ENCODE measurements at regions not wholly inside any gene's neighbourhood (a gene's known extent, or its start where the extent isn't known, plus 50 kb on each side); places are given as distances from the start of the nearest gene placed in this dataset.
"Not testable (repeated sequence)": the region's sequence is repeated elsewhere in the genome, so short reads cannot be mapped to it uniquely, and the experiment has no call there.

DNA sequence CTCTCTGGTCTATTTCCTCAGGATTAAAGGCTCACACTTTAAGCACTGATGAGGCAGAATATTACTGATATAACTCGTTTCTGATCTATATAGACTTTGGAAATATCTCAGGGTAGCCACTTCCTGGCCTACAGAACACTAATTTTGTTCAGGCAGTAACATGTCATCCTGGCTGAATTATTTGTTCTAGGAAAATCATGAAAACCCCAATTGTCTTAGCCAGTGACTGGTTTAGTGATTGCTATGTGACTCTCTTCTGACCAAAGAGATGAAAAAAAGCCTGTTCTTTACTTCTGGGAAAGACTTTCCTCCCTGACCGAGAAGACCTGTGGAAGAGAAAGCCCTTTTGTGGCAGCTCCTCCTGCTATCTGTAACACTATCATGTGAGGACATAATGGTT is 453.7 kb downstream of the SETD4 start:
- DNase-seq (ENCODE audit: low read depth in 2 of 2): no peak

DNA sequence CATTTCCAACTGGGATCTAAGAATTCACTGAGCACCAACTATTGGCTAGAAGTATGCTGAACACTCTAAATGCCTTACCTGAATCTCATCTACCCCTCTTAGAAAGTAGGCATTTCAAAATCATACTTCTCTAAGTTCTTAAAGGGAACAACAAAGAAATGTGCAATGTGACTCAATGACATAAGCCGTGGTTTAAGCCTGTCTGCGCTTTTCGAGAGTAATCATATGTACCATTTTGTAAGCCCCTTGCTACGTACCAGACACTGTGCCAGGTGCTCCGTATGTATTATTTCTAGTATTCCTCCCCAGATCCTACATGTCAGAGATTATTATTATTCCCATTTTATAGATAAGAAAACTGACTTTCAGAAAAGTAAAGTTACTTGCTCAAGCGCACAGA is 454.2 kb downstream of the SETD4 start:
- DNase-seq (ENCODE audit: low read depth in 2 of 2): no peak

GRCh38 chr21:35603494-35603893 is 456.8 kb downstream of the SETD4 start:
- no peak for DNase-seq (ENCODE audit: low read depth in 2 of 2)

DNA sequence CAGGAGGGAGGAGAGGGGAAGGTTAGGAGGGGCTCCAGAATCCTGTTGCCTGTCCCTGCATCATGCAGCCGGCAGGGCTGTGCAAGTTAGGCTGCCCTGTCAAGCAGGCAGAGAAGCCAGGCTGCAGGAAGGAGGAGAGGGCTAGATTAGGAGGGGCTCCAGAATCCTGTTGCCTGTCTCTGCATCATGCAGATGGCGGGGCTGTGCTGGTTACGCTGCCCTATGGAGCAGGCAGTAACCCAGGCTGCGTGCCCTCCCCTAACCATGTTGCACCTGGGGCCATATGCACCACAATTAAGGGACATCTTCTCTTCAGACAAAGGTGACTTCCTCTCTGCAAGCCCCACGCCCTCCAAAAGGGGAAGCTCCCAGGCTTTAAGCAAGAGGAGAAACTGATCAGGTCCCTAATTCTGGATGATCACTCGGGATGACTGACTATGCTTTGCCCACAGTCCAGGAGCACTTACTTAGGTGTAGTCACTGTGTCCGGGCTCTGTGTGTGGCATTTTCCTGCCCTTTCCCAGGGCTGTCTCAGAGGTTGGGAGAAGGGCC is 457.4 kb downstream of the SETD4 start:
- DNase-seq (ENCODE audit: low read depth in 2 of 2): no peak

DNA sequence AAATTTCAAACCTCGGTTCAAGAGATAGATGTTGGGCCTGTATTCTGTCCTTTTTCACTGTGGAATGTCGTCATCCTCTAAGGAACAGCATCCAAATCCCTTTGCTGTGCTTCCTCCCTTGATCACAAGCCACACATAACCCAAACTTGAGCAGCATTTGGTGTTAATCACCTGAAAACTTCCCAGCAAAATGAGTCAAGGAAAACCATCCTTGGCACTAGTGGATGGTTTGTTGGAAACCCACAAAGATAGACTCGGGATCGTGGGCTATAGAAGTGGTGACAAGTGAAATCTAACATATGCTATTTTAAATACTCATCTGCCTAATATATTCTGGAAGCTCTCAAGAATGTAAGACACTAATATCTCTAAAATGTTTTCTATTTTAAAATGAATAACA is 459.1 kb downstream of the SETD4 start:
- no peak for DNase-seq (ENCODE audit: low read depth in 2 of 2)

- no peak for DNase-seq (ENCODE audit: low read depth in 2 of 2)
Observed at GRCh38 chr21:35599164-35599563, 461.2 kb downstream of the SETD4 start.

GRCh38 chr21:35597750-35598339 is 462.5 kb downstream of the SETD4 start:
- no peak for DNase-seq (ENCODE audit: low read depth in 2 of 2)

DNA sequence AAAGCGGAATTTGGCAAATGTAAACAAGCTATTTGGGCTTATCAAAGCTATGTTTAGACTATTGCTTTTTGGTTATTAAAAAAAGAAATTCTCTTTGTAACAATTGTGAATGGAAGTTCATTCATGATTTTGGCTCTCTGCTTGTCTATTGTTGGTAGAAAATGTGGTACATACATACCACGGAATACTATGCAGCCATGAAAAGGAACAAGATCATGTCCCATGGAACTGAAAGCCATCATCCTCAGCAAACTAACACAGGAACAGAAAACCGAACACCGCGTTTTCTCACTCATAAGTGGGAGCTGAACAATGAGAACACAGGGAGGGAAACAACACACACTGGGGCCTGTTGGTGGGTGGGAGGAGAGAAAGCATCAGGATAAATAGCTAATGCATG is 465.4 kb downstream of the SETD4 start:
- no peak for DNase-seq (ENCODE audit: low read depth in 2 of 2)

DNA sequence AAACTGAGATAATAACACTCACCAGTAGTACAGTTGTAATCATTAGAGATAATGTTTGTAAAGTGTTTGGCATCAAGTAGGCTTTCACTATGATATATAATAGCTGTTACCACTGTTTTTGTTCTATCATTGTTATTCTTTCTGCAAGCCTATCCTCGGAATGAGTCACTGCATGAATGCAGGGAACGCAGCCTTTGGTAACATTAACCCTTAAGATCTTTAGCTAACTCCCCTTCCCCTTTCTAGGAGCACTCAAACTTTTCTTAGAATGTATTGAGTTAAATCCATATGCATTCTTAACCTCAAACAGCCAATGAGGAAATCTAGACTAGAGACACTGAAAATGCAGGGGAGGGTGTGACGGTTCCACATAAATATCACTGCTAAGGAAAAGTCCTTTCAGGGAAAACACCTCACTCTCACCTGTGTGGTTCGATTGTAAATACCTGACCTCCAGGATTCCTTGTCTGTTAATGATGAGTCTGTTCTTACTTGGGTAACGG is 467.3 kb downstream of the SETD4 start:
- no peak for DNase-seq (ENCODE audit: low read depth in 2 of 2)

- DNase-seq (ENCODE audit: low read depth in 2 of 2): not testable (repeated sequence)
Observed at GRCh38 chr21:35590284-35590683, 470.0 kb downstream of the SETD4 start.

DNA sequence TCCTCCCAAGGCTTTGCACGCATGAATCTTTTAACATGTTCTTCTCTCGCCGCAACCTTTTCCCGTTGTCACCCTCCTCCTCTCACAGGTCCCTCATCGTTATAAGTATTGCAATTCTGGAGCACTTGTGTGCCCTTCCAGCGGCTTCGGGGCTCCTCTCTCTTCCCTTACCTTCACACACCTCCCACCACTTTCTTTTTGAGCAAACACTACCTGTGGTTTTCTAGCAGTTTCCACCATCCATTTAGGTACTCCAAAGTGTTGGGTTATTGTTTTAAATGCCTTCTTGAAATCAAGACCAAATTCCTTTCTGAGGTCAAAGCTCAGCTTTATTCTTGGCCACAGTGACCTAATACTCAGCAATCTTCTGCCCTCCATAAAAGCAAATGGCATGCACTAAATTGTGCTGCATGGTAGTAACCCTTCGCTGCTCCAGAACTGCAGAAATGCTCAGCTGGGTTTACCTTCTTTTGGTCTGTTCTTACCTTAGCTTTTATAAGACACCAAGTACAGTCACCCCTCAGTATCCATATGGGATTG is 472.4 kb downstream of the SETD4 start:
- DNase-seq (ENCODE audit: low read depth in 2 of 2): no peak

- no peak for DNase-seq (ENCODE audit: low read depth in 2 of 2)
Observed at GRCh38 chr21:35586305-35586704, 474.0 kb downstream of the SETD4 start.

GRCh38 chr21:35585878-35586277 is 474.4 kb downstream of the SETD4 start:
- no peak for DNase-seq (ENCODE audit: low read depth in 2 of 2)

- DNase-seq (ENCODE audit: low read depth in 2 of 2): no peak
Observed at GRCh38 chr21:35585155-35585554, 475.2 kb downstream of the SETD4 start.

DNA sequence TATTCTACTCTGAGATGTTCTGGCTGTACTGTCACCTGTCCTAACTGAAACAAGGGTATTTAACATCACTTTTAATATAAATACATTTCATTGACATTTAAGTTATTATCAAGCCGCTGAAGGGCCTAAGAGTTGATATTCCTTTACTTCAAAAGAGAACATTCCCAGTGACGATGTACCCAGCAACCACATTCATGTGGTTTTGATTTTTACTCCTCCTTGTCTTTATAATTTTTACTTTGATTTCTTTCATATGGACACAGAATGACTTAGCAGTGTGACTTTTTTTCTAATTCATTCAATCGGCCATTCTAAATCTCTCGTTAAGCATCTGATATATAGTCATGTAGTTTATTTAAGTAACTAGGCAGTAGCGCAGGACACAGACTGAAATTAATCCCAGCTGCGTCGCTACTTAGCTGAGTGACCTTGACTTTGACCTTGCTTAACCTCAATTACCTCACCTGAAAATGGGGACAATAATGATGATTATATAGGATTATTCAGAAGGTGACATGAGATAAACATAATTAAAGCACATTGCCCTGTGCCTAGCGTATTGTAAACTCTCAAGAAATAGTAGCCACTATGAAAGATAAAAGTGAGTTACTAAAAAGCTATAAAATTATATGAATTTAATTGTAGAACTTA is 476.6 kb downstream of the SETD4 start:
- no peak for DNase-seq (ENCODE audit: low read depth in 2 of 2)

DNA sequence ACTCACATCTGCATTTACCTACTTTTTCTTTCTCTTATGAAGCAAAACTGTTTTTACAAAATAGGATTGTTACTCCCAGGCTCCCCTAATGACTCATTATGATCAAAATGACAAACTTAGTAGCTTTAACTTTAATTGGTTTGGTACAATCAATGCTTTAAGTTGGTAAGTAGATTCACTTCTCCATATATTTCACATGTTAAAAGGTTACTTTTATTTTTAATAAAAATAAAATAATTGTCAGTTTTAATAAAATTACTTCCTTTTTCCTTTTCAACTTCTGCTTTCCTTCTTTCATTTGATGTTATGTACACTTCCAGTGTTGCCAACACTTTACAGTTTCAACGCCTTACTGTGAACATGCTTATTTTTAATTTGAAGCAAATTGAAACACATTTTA is 477.6 kb downstream of the SETD4 start:
- DNase-seq (ENCODE audit: low read depth in 2 of 2): no peak

GRCh38 chr21:35581640-35582039 is 478.7 kb downstream of the SETD4 start:
- DNase-seq (ENCODE audit: low read depth in 2 of 2): no peak

- DNase-seq (ENCODE audit: low read depth in 2 of 2): no peak
Observed at GRCh38 chr21:35579520-35580293, 480.6 kb downstream of the SETD4 start.

- no peak for DNase-seq (ENCODE audit: low read depth in 2 of 2)
Observed at GRCh38 chr21:35578831-35579471, 481.4 kb downstream of the SETD4 start.

GRCh38 chr21:35578347-35578782 is 482.0 kb downstream of the SETD4 start:
- DNase-seq (ENCODE audit: low read depth in 2 of 2): no peak

DNA sequence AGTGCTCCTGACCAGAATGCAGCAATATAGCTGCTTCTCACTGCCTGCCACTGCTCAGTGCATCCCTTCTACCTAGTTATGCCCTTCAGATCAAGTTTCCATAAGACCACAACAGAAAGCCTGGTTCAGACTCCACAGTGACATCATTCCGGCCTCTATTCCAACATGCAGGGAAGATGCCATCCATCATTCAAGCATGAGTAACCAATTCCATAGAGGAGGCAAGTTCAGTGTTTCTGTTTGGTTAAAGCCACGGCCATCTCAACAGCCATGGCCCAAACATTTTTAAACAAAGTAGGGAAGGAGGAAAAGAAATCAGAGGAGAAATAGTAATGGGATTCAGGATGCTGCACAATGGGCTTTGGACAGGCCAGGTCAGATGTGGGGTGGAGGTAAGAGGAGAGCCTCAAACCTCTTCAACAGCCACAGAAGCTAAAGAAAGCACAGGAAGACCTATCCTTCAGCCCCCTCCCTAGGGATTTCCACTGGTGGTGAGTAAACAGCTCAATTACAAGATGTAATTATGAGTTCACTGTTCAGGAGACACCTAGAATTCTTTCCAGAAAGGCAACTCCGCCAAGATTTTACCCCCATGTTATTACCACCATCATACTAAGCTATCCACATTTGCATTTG is 484.9 kb downstream of the SETD4 start:
- DNase-seq (ENCODE audit: low read depth in 2 of 2): no peak

All from stimulated activated CD8-positive, alpha-beta memory T cell treated with anti-CD3 and anti-CD28 coated beads, Interleukin-2, amount 100 ng/mL, for 1 hour (primary cell).